ENCODE measurements at regions not wholly inside any gene's neighbourhood (a gene's known extent, or its start where the extent isn't known, plus 50 kb on each side); places are given as distances from the start of the nearest gene placed in this dataset.

- TF ChIP-seq, protein P1, sequence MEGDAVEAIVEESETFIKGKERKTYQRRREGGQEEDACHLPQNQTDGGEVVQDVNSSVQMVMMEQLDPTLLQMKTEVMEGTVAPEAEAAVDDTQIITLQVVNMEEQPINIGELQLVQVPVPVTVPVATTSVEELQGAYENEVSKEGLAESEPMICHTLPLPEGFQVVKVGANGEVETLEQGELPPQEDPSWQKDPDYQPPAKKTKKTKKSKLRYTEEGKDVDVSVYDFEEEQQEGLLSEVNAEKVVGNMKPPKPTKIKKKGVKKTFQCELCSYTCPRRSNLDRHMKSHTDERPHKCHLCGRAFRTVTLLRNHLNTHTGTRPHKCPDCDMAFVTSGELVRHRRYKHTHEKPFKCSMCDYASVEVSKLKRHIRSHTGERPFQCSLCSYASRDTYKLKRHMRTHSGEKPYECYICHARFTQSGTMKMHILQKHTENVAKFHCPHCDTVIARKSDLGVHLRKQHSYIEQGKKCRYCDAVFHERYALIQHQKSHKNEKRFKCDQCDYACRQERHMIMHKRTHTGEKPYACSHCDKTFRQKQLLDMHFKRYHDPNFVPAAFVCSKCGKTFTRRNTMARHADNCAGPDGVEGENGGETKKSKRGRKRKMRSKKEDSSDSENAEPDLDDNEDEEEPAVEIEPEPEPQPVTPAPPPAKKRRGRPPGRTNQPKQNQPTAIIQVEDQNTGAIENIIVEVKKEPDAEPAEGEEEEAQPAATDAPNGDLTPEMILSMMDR (IDR thresholded peaks at IDR 0.05), result no peak
- TF ChIP-seq TAF1 (IDR thresholded peaks at IDR 0.05; ENCODE audit: borderline replicate concordance, low read depth, low read length) (no peak), REST (IDR thresholded peaks at IDR 0.05; ENCODE audit: low read depth, low read length) (no peak), USF1 (IDR thresholded peaks at IDR 0.05; ENCODE audit: borderline replicate concordance, low read depth) (no peak), NRF1 (IDR thresholded peaks at IDR 0.05; ENCODE audit: low read depth, low read length) (no peak), SMC3 (IDR thresholded peaks at IDR 0.05; ENCODE audit: low read depth, low read length) (no peak), MEF2A (IDR thresholded peaks at IDR 0.05; ENCODE audit: borderline replicate concordance, low read depth) (no peak)
Measured at GRCh38 chr3:88879905-88880304, 227.5 kb upstream of the EPHA3 start.
